WERI-Rb-1 (cell line): ENCODE measurements at regions not wholly inside any gene's neighbourhood (a gene's known extent, or its start where the extent isn't known, plus 50 kb on each side); places are given as distances from the start of the nearest gene placed in this dataset.
"Not testable (repeated sequence)": the region's sequence is repeated elsewhere in the genome, so short reads cannot be mapped to it uniquely, and the experiment has no call there.

ENCODE experiments used
- DNase-seq: peaks from one replicate; pipeline ENCODE4 v3.0.0-alpha.2; 2020
- H3K27ac ChIP-seq: fragments of 250-450 bp; sonication (Bioruptor Pico); 2 replicates; pipeline ENCODE4 v1.5.1; 2020; ENCODE audit warnings: mild to moderate bottlenecking, moderate library complexity
- H3K27me3 ChIP-seq: fragments of 250-450 bp; sonication (Bioruptor Pico); 2 replicates; pipeline ENCODE4 v1.5.1; 2021; ENCODE audit warnings: mild to moderate bottlenecking, low read depth, moderate library complexity; ENCODE audit not compliant: insufficient read depth, severe bottlenecking
- H3K36me3 ChIP-seq: fragments of 250-450 bp; sonication (Bioruptor Pico); 2 replicates; pipeline ENCODE4 v1.5.1; 2020; ENCODE audit warnings: mild to moderate bottlenecking, moderate library complexity
- H3K4me3 ChIP-seq: 2 replicates; pipeline ENCODE4 v1.5.1; 2011; ENCODE audit warnings: low read depth, mild to moderate bottlenecking, control low read depth, low read length
- H3K9me3 ChIP-seq: fragments of 250-450 bp; sonication (Bioruptor Pico); 2 replicates; pipeline ENCODE4 v1.5.1; 2021; ENCODE audit warnings: mild to moderate bottlenecking, moderate library complexity; ENCODE audit not compliant: severe bottlenecking
- CTCF ChIP-seq: IDR thresholded peaks from 2 replicates; pipeline ENCODE4 v1.5.1; 2011; ENCODE audit warnings: low read depth, mild to moderate bottlenecking, control low read depth, inconsistent platforms, low read length

GRCh38 chr5:2075365-2075764 lies 192.6 kb upstream of the IRX4 start:
- Histone ChIP-seq H3K9me3 (peaks cover 3% of the 10 kb centered on the region), H3K27ac (no peak overlapping the region), H3K27me3 (peaks cover 83% of the 10 kb centered on the region), H3K4me3 (no peak overlapping the region), H3K36me3 (no peaks in the 10 kb centered on the region)
- DNase-seq = no peak
- no peak for TF ChIP-seq CTCF

- Histone ChIP-seq H3K27ac (no peak overlapping the region), H3K27me3 (peaks cover 91% of the 10 kb centered on the region), H3K36me3 (no peaks in the 10 kb centered on the region), H3K4me3 (no peak overlapping the region), H3K9me3 (no peaks in the 10 kb centered on the region)
- DNase-seq = no peak
- no peak for TF ChIP-seq CTCF
These were observed 188.8 kb upstream of the IRX4 start for GRCh38 chr5:2071562-2071961.

- TF ChIP-seq CTCF = peak; percentile 15; the same call in 1 of the 2 replicates
- H3K4me3 ChIP-seq, H3K9me3 ChIP-seq, H3K36me3 ChIP-seq, H3K27ac ChIP-seq: not testable (repeated sequence)
- peak; percentile 31 for DNase-seq
- peaks cover 95% of the 10 kb centered on the region for H3K27me3 ChIP-seq
These were observed 188.1 kb upstream of the IRX4 start for GRCh38 chr5:2070787-2071186.

- peaks cover 86% of the 10 kb centered on the region for H3K27me3 ChIP-seq
- DNase-seq = no peak
- no peak overlapping the region for H3K27ac ChIP-seq
- H3K36me3 ChIP-seq = no peaks in the 10 kb centered on the region
- no peaks in the 10 kb centered on the region for H3K9me3 ChIP-seq
- no peak for TF ChIP-seq CTCF
- no peak overlapping the region for H3K4me3 ChIP-seq
These were observed 185.8 kb upstream of the IRX4 start for GRCh38 chr5:2068531-2068930.

GRCh38 chr5:2066373-2066772 lies 183.6 kb upstream of the IRX4 start:
- Histone ChIP-seq H3K36me3 (no peaks in the 10 kb centered on the region), H3K9me3 (peaks cover 2% of the 10 kb centered on the region), H3K27ac (no peak overlapping the region), H3K4me3 (no peak overlapping the region), H3K27me3 (peaks cover 72% of the 10 kb centered on the region)
- TF ChIP-seq CTCF = no peak
- no peak for DNase-seq

GRCh38 chr5:2063380-2063779 lies 180.7 kb upstream of the IRX4 start:
- peaks cover 73% of the 10 kb centered on the region for H3K27me3 ChIP-seq
- H3K36me3 ChIP-seq = not testable (repeated sequence)

More at GRCh38 chr5:2063380-2063779, 180.7 kb upstream of the IRX4 start:
- not testable (repeated sequence) for H3K27ac ChIP-seq, H3K4me3 ChIP-seq, H3K9me3 ChIP-seq, DNase-seq
